ENCODE measurements at regions not wholly inside any gene's neighbourhood (a gene's known extent, or its start where the extent isn't known, plus 50 kb on each side); places are given as distances from the start of the nearest gene placed in this dataset.

DNA sequence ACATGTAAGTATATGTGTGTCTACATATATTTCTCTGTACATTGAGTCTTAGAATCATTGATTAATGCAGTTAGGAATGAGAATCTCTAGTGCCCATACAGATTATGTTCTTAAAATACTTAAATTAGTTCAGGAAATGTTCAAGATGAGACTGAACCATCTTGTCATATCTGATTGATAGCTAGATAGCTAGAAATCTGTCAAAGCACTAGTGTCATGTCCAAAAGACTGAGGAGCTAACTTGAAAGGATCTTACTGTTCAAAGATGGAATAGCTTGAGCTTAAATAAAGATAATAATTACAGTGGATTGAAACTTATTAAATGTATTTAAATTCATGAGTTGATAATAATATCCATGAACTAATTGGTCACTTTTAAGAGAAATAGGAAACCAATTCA is 191.7 kb upstream of the TCF21 start:
- TF ChIP-seq CTCF (IDR thresholded peaks at IDR 0.05) (no peak), POLR2A (IDR thresholded peaks at IDR 0.05) (no peak)
